OCI-LY3 (cell line): ENCODE measurements at regions not wholly inside any gene's neighbourhood (a gene's known extent, or its start where the extent isn't known, plus 50 kb on each side); places are given as distances from the start of the nearest gene placed in this dataset.

ENCODE experiments used
- CTCF ChIP-seq: fragments of 200-600, 300-600 bp; sonication (generic); IDR thresholded peaks from 2 replicates; pipeline ENCODE4 v1.5.1; 2014; ENCODE audit warnings: antibody characterized with exemption, low read length, low read depth
- EZH2phosphoT487 ChIP-seq: fragments of 200-600 bp; shearing (Covaris generic); IDR thresholded peaks from 2 replicates; pipeline ENCODE4 v1.6.1; 2018; ENCODE audit warnings: antibody characterized with exemption, mixed run types, low read depth

GRCh38 chr6:167707686-167708500 is 118.8 kb upstream of the AFDN start:
- TF ChIP-seq CTCF (no peak), EZH2phosphoT487 (no peak)
